ENCODE measurements at regions not wholly inside any gene's neighbourhood (a gene's known extent, or its start where the extent isn't known, plus 50 kb on each side); places are given as distances from the start of the nearest gene placed in this dataset.
A peak's percentile ranks its signal among the peaks of the same experiment; 100 is the strongest.

DNA sequence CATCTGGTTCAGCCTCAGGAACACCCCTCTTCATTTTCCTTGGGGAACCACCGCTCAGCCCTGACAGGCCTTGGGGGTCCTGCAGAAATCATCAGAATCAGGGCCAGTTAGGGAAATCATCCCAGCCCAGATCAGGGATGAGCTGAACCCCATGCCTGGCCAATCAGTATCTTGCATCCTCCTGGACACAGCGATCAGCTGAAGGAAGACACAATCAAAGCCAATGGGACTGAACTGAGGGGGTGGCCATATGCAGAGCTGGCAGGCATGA lies 395.4 kb downstream of the MATN1 start:
- no peak for DNase-seq
- Histone ChIP-seq H3K27me3 (no peaks in the 10 kb centered on the region), H3K27ac (no peak overlapping the region), H3K36me3 (no peaks in the 10 kb centered on the region), H3K9me3 (replicated peaks) (no peaks in the 10 kb centered on the region), H3K4me3 (no peak overlapping the region), H3K4me1 (no peaks in the 10 kb centered on the region)

DNA sequence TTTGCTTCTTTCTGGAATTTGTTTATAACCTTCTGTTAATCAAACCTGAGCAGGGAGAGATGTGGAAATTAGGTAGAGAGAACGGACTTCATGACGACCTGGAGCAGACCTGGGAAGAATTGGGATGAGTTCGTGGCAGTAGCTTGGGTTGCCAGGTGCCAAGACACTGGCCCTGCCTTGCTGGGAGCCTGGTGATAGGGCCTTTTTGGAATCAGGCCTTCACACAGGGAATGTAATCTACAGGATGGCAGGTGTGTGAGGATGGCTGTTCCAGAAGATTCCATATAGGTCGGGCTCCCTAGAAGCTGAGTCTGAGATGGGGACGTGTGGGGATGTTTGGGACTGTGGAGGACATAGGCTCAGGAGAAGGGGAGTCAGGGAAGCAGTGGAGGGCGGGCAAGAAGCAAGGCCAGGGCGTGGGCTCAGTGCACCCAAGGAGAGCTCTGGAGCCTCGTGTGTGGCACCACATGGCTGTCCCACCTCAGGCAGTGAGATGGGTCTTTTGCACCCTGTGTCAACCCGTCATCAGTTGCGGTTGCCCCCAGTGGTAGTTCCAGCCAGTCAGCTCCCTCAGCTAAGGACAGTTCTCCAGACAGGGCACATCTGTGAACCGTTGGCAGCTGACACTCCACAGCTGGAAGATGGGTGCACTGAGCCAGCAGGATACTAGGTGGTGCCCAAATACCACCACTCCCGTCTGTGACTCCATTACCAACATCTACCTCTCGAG lies 395.9 kb downstream of the MATN1 start:
- Histone ChIP-seq H3K27ac (no peak overlapping the region), H3K4me3 (no peak overlapping the region), H3K36me3 (no peaks in the 10 kb centered on the region), H3K4me1 (no peaks in the 10 kb centered on the region), H3K27me3 (no peaks in the 10 kb centered on the region), H3K9me3 (replicated peaks) (no peaks in the 10 kb centered on the region)
- DNase-seq, result no peak

DNA sequence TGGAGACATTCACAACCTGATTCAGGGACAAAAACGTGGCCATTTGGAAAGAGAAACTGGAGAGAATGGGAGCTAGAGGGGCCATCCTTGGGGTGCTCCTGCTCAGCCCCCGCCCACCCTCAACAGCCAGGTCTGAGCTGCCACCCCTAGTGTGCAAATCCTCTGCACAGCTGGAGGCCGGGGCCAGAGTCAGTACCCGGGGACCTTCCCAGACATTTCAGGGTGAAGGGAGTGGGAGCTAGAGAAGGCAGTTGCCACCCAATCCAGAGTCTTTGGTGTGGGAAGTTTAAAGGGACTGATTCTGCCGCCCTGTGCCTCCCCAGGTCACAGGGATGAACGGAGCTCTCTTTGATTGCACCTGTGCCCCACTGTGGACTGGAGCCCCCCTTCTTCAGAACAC lies 397.4 kb downstream of the MATN1 start:
- no peak for DNase-seq
- no peaks in the 10 kb centered on the region for H3K9me3 ChIP-seq (replicated peaks)
- no peak overlapping the region for H3K4me3 ChIP-seq
- H3K36me3 ChIP-seq, result no peaks in the 10 kb centered on the region
- H3K27ac ChIP-seq, result no peak overlapping the region
- no peaks in the 10 kb centered on the region for H3K27me3 ChIP-seq
- peaks cover 9% of the 10 kb centered on the region for H3K4me1 ChIP-seq

DNA sequence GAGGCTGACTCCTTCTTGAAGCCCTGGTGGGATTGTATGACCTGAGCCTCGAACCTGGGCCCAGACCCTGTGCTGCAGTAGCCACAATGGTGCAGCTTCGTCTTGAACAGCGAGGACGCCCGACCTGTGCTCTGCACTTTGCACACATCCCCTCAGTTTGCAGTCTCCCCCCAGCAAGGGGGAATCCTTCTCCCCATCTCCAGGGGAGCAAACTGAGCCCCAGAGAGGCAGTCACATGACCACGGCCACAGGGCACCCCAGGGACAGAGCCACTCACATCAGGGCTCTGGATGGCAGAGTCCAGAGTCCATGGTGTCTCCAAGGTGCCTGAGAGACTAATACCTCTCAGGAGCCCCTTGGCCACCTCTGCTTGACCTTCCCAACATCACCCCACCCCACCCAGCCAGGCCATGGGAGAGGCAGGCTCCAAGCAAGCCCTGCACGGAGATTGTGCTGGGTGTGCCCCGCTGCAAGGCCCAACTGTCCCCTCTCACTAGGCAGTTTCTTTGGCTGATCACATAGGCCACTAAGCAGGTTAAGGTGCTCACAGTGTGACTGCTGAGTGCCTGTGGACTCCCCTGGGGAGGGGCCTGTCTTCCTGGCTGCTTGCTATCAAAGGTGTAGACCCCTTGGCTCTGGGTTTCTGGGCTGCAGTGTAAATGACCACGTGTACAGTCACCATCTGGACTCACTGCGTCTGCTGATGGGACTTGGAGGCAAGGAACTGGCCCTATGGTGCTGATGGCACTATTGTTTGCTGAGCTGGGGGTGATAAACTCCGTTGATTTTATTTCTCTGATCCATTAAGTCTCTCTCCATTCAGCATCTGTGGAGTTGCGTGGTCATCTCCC lies 398.1 kb downstream of the MATN1 start:
- Histone ChIP-seq H3K4me3 (no peak overlapping the region), H3K4me1 (peaks cover 16% of the 10 kb centered on the region), H3K36me3 (no peaks in the 10 kb centered on the region), H3K27ac (no peak overlapping the region), H3K27me3 (no peaks in the 10 kb centered on the region), H3K9me3 (replicated peaks) (no peaks in the 10 kb centered on the region)
- no peak for DNase-seq

DNA sequence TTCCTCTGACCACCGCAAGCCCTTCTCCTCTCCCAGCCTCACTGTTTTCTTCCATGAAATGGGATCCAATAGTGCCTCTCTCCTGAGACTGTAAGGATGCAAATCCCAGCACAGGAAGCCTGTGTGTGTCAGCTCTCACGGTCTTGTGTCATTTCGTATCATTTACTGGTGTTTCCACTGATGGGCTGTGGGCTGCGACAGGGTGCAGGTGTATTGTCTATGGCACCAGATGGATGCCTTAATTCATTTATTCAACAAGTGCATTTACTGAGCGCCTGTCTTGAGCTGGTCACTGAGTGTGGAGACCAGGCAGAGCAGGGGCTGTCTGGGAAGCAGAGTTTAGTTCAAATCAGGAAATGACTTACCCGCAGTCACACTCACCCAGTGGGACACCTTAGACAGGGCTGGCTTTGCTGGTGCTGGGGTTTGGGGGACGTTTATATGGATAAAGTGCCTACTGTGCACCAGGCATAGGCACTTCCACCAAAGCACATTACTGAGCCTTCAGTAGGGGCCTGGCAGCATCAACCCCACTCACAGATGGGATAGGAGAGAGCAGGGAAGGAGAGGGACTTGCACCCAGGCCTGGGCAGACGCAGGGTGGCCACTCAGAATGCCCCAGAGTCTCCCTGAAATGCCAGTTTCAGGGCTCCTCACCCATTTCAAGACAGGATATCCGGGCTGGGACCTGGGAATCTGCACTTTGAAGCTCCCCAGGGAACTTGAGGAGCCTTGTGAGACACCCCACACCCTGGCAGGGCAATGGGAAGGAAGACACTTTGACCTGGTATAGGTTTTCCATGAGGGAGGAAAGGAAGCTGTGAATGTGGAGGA lies 398.9 kb downstream of the MATN1 start:
- Histone ChIP-seq H3K27ac (no peak overlapping the region), H3K27me3 (no peaks in the 10 kb centered on the region), H3K4me3 (no peak overlapping the region), H3K4me1 (peaks cover 16% of the 10 kb centered on the region), H3K9me3 (replicated peaks) (no peaks in the 10 kb centered on the region), H3K36me3 (no peaks in the 10 kb centered on the region)
- no peak for DNase-seq

DNA sequence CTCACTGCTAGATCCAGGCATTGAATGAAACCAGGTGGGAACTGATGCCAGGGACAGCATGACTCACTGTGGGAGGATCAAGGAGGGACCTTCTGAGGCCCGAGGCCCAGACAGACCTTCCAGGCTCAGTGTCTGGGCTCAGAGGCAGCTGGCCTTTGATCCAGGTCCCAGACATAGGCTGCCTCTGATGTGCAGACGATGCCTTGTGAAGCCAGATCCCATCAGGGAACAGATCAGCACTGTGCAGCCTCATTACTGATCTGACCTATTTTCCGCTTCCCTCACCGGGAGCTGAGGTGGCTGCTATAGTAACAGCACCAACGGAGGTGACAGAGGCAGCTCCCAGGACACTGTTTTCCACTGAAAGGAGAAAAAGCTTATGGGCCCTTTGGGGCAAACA lies 399.5 kb downstream of the MATN1 start:
- Histone ChIP-seq H3K27ac (no peak overlapping the region), H3K9me3 (replicated peaks) (no peaks in the 10 kb centered on the region), H3K4me1 (peaks cover 16% of the 10 kb centered on the region), H3K36me3 (no peaks in the 10 kb centered on the region), H3K4me3 (no peak overlapping the region), H3K27me3 (no peaks in the 10 kb centered on the region)
- DNase-seq, result no peak

DNA sequence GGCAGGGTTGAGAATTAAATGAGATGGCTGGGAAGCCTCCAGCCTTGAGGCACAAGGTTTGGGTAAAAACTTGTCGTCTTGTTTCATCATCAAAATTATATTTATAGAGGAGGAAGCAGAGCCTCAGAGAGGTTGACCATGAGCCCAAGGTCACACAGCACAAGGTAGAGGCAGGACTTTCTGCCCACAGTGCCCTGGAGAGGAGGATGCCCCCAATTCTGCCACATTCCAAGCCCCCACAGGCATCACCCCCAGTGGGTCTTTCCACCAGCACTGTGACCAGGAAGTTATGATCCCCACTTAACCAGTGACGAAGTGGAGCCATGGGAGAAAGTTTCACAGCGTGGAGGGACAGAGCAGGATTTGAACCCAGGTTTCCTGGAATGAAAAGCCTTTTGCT lies 400.0 kb downstream of the MATN1 start:
- Histone ChIP-seq H3K36me3 (no peaks in the 10 kb centered on the region), H3K27me3 (no peaks in the 10 kb centered on the region), H3K9me3 (replicated peaks) (no peaks in the 10 kb centered on the region), H3K27ac (no peak overlapping the region), H3K4me1 (peaks cover 16% of the 10 kb centered on the region), H3K4me3 (no peak overlapping the region)
- no peak for DNase-seq

DNA sequence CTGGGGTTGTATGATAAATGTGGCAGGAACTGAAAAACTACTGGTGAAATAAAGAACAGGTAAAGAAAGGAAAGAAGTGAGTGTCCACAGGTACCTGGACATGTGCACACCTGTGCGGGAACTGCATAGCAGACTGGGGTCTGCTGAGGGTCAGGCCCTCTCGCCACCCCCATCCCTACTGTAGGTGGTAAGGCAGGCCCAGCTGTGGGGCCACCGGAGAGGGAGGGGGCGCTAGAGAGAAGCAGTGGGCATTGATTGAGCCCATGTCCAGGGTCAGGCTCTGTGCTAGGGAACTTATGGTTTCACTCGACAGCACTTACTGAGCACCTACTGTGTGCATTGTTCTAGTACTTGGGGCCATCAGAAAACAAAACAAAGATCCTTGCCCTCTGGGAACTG lies 400.5 kb downstream of the MATN1 start:
- no peaks in the 10 kb centered on the region for H3K9me3 ChIP-seq (replicated peaks)
- H3K27ac ChIP-seq, result no peak overlapping the region
- no peak overlapping the region for H3K4me3 ChIP-seq
- peaks cover 16% of the 10 kb centered on the region for H3K4me1 ChIP-seq
- H3K27me3 ChIP-seq, result no peaks in the 10 kb centered on the region
- no peak for DNase-seq
- H3K36me3 ChIP-seq, result no peaks in the 10 kb centered on the region

DNA sequence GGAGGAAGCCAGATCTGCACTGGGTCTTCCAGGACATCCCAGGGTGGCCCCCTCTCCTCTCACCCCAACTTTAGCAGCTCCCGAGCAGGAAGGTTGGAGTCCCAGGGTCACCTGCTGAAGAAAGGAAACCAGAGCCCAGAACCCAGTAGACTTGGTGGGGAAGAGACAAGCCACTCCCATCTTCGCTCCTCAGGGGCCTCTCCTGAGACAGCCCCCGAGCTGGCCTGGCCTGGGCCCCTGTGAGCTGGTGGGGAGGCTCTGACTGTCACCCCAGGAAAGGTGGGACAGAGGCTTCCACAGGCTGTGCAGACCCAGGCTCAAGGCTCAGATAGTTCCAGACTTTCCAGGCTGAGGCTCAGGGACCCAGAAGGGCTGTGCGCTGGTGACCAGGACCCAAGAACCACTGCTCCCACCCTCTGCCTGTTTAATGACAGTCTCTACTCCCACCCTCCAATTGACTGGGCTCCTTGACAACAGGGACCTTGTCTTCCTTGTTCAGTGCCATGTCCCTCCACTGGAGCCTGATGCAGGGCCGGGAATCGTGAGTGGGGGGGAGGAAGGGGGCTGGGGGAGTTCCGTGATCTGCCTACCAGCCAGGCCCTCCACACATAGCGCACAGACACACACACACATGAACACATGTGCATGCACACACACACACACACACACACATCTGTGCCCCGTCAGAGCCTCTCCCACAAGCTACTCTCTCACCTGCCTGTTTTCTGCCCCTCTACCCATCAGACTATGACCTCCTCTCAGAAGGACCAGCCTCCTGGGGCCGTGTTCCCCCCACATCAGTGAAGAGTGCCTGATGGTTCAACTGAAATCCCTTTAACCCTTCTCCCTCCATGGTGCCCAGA lies 401.2 kb downstream of the MATN1 start:
- no peak for DNase-seq
- Histone ChIP-seq H3K9me3 (replicated peaks) (no peaks in the 10 kb centered on the region), H3K4me3 (no peak overlapping the region), H3K27ac (peak overlapping the region; percentile 8; the same call in 1 of the 2 replicates), H3K27me3 (no peaks in the 10 kb centered on the region), H3K4me1 (peaks cover 16% of the 10 kb centered on the region), H3K36me3 (no peaks in the 10 kb centered on the region)

DNA sequence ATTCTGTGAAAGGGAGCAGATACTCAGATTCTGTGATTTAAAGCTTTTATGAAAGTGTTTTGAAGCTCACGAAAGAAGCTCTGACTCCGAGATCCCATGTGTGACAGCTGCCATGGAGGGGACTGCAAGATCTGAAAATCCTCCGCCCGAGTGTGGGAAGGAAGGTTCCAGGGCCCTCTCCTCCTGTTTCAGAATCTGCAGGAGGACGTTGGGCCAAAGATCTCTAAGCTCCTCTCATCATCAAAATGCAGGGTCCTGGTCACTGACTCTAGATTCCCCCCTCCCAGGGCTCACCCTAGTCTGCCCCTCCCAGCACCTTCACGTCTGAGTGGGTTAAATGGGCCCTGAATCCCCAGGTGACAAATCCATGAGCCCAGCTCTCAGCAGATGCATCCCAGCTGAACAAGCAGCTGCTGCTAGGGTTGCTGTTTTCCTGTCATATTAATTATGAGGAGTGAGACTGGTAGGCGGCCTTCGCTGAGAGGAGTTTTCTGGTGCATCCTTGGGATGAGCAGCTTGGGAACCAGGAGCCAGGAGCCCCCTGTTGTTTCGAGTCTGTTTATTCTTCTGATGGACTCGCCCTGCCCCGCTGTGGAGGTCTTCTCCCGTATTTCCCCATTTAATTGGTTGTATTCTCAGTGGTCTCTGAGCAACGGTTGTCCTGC lies 402.0 kb downstream of the MATN1 start:
- DNase-seq, result peak; percentile 42 to 64
- peak overlapping the region; percentile 26; the same call in 1 of the 2 replicates for H3K27ac ChIP-seq
- H3K9me3 ChIP-seq (replicated peaks), result no peaks in the 10 kb centered on the region; the same call in 1 of the 2 replicates
- H3K36me3 ChIP-seq, result no peaks in the 10 kb centered on the region
- H3K4me3 ChIP-seq, result no peak overlapping the region
- H3K4me1 ChIP-seq, result peaks cover 16% of the 10 kb centered on the region
- no peaks in the 10 kb centered on the region for H3K27me3 ChIP-seq

DNA sequence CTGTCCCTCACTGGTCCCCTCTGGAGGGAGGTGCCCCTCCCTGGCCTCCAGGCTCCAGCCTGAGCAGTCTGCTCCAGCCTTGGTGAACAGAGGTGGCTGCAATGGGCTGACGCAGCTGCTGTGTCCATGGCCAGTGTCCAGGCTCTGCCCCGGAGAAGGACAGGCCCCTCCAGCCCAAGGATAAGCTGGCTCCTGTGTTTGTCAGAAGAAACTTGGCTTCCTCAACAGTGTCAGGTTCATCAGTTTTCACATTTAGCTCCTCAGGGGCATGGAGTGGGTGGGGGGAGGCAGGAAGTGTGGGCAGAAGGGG lies 402.8 kb downstream of the MATN1 start:
- peak; percentile 31 to 44 for DNase-seq
- Histone ChIP-seq H3K4me1 (peaks cover 21% of the 10 kb centered on the region), H3K9me3 (replicated peaks) (no peaks in the 10 kb centered on the region; the same call in 1 of the 2 replicates), H3K4me3 (no peak overlapping the region), H3K27me3 (no peaks in the 10 kb centered on the region), H3K27ac (no peak overlapping the region), H3K36me3 (no peaks in the 10 kb centered on the region)

DNA sequence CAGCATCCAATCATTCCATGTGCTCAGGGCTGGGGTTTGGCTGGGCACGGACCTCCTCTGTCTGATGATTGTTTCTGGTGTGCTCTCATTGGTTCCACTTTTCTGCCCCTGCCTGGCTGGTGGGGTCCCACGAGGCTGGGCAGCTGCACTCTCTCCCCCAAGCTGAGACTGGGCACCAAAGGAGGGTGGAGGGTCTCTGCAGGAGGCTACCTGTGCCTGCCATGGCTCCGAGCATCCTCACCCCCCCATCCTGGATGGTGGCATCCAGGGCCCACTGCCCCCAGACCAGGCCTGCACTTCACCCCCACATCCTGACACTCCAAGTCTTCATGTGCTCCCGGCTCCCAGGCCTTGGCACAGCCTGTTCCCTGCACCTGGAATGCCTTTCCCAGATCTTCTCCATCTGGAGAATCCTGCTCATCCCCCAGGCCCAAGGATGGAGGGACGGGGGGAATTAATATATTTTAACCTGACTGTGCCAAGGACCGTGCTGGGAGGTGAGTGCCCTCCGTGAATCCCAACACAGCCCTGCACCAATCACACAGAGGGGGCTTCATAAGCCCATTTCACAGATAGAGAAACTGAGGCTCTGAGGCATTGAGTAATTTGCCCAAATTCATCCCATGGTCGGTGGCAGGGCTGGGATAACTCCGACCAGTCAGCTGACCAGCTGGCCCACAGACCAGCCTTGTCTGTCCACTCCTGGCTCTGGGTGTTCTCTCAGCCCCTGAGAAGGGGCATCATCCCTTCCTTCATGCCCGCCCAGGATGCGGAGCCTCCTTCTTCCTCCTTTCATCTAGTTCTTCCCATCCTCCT lies 403.4 kb downstream of the MATN1 start:
- no peaks in the 10 kb centered on the region; the same call in 1 of the 2 replicates for H3K9me3 ChIP-seq (replicated peaks)
- no peak for DNase-seq
- no peak overlapping the region for H3K27ac ChIP-seq
- peaks cover 26% of the 10 kb centered on the region for H3K4me1 ChIP-seq
- H3K36me3 ChIP-seq, result no peaks in the 10 kb centered on the region
- no peak overlapping the region for H3K4me3 ChIP-seq
- H3K27me3 ChIP-seq, result no peaks in the 10 kb centered on the region

DNA sequence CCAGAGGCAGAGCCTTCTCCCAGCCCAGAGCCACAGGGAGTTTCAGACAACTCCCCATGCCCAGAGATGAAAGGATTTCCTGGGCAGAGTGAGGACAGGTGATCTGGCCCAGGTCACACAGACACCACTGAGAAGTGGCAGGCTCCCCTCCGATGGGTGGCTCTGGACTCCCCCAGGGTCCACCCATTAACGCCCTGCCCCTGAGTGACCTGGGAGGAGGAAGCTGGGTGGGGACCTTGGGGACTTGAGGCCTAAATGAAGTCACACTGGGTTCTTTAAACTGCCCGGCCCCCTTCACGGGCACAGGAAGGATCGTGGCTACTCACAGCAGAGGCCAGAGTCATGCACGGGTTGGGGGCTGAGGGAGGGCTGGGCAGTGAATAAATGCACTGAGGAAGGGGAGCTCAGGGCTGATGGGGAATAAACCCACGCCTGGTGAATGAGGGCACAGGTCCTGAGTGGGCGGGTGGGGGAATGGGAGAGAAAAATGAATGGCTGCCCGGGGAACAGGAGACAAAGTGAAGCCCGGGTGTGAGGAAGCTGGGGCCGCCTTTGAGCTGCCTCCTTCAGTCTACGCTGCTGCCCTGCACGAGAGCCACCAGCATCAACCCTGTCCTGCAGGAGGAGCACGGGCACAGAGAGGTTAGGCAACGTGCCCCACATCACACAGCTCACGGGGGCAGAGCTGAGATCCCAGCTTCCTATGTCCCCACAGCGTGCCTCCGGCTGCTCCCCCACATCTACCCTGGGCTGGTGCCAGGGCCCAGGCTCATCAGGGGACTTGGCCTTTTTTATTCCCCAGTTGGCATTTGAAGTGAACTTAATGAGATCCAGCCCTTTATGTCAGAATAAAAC lies 404.3 kb downstream of the MATN1 start:
- DNase-seq, result no peak
- Histone ChIP-seq H3K4me1 (peaks cover 29% of the 10 kb centered on the region), H3K27me3 (no peaks in the 10 kb centered on the region)

More for the DNA sequence above, 404.3 kb downstream of the MATN1 start:
- no peak overlapping the region for H3K27ac ChIP-seq
- H3K4me3 ChIP-seq, result no peak overlapping the region
- H3K36me3 ChIP-seq, result no peaks in the 10 kb centered on the region
- H3K9me3 ChIP-seq (replicated peaks), result no peaks in the 10 kb centered on the region; the same call in 1 of the 2 replicates
